GM12864 (cell line): ENCODE measurements at regions not wholly inside any gene's neighbourhood (a gene's known extent, or its start where the extent isn't known, plus 50 kb on each side); places are given as distances from the start of the nearest gene placed in this dataset.

ENCODE experiments used
- DNase-seq: peaks from one replicate; pipeline ENCODE4 v3.0.0-alpha.2; 2011; ENCODE audit warnings: low read depth
- H3K4me3 ChIP-seq: 2 replicates; pipeline ENCODE4 v1.5.1; 2011; ENCODE audit warnings: mild to moderate bottlenecking, low read depth, low read length, control low read depth
- TF ChIP-seq, protein P1 (sequence below): IDR thresholded peaks from 2 replicates; pipeline ENCODE4 v1.5.1; 2011; ENCODE audit warnings: low read depth, mild to moderate bottlenecking, moderate library complexity, low read length, control low read depth, inconsistent platforms; ENCODE audit errors: missing control alignments

DNA sequence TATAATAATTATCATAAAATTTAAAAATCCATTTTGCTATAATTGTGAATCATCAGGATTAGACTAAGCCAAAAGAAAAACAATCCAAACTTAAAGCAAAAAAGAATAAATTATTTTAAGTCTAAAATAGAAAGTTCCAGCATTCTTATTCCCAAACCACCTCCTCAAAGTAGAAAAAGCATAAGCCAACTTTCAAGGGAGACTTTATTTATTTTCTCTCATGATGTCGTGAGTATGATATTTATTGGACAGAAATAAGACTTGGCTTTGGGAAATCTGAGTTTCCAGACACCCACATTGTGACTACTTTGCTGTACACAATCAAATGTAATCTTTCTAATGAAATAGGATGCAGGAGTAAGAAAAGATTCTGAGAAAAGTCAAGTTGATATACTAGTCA lies 372.1 kb downstream of the MTRR start:
- H3K4me3 ChIP-seq, result no peak overlapping the region
- TF ChIP-seq, protein P1, sequence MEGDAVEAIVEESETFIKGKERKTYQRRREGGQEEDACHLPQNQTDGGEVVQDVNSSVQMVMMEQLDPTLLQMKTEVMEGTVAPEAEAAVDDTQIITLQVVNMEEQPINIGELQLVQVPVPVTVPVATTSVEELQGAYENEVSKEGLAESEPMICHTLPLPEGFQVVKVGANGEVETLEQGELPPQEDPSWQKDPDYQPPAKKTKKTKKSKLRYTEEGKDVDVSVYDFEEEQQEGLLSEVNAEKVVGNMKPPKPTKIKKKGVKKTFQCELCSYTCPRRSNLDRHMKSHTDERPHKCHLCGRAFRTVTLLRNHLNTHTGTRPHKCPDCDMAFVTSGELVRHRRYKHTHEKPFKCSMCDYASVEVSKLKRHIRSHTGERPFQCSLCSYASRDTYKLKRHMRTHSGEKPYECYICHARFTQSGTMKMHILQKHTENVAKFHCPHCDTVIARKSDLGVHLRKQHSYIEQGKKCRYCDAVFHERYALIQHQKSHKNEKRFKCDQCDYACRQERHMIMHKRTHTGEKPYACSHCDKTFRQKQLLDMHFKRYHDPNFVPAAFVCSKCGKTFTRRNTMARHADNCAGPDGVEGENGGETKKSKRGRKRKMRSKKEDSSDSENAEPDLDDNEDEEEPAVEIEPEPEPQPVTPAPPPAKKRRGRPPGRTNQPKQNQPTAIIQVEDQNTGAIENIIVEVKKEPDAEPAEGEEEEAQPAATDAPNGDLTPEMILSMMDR, result no peak
- DNase-seq, result no peak

DNA sequence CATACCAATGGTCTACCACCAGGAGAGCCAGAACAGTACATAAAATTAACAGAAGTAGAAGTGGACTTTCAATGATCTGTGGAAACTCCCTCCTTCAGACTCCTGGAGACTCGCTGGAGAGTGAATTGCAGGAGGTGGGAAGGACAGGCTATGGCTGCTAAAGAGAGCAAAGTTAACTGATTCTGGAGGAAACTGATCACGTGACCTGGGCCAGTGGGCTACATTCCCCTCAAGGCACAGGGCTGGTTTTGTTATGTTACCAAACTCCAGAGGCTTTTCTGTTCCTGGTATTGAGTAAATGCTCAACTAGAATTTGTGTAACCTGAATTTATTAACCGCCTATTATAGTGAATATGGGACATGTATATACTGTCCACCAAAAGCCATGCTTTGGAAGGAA lies 372.6 kb downstream of the MTRR start:
- TF ChIP-seq, protein P1, result no peak
- H3K4me3 ChIP-seq, result no peak overlapping the region
- DNase-seq, result no peak

DNA sequence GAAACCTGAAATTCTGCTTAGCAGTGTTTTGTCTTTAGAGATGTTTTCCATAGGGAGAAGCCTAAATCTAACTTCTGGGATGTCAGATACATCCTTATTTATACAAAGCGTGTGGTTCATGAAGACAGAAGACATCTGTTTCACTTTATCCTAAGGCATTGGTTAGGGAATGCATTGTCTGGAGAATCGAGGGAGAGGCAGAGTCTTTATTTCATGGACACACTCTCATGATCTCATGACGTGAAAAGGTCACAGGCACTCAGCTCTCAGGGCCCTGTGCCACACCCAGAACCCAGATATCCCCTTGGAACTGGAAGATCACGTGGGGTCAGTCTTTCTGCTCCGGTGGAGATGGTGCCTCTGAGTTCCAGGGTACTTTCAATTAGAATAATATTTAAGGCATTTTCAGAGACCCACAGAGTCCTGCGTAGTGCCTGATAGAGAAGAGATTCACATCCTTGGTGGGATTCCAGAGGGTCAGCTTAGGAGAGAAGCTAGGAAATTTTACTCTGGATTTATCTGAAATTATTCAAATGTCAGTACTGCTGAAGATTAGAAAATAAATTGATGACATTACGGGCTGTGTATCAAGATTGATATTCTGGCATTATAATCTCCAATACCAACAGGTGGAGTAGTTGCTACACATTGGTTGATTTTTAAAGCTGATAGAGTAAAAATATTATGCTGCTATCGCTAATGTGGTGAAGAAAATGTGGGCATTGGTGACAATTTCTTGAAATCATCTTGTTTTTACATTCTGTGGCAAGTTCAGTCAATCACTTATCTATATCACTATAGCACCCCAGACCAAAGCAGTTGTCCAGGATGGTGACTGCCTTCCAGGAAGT lies 378.3 kb downstream of the MTRR start:
- TF ChIP-seq, protein P1, result no peak
- H3K4me3 ChIP-seq, result no peak overlapping the region
- no peak for DNase-seq

DNA sequence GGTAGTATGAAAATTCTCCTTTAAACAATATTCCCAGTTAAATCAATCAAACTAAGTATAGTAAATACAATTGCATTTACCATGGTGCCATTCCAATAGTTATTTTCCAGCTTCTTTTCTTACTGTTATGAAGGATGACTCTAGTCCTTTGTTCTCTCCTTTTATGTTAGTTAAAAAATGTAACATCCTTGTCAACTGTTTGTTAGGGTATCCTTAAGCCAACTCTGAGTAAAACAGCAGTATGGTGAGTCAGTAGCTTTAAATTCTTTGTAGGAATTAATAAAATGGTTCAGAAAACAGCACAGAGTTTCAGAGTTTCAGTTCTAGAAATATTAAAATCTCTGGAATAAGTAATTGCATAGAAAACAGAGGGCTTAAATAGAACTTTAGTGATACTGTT lies 384.4 kb downstream of the MTRR start:
- no peak overlapping the region for H3K4me3 ChIP-seq
- no peak for DNase-seq
- TF ChIP-seq, protein P1, result no peak

DNA sequence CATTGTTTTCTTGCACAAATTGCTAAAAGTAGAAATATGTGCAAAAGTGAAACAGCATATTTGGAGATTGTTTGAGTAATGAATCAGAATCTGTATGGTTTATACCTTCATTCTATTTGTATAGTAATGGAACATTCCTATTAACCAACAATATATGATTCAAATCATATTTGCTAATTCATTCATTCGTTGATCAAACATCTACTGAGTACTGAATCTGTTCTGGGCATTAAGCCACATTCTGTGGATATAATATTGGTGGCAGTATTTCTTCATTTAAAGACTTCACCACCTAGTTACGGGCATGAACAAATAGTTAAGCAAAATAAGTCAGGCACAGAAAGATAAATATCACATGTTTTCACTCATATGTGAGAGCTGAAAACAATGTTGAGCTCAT lies 385.7 kb downstream of the MTRR start:
- H3K4me3 ChIP-seq, result no peak overlapping the region
- DNase-seq, result no peak
- TF ChIP-seq, protein P1, result no peak

DNA sequence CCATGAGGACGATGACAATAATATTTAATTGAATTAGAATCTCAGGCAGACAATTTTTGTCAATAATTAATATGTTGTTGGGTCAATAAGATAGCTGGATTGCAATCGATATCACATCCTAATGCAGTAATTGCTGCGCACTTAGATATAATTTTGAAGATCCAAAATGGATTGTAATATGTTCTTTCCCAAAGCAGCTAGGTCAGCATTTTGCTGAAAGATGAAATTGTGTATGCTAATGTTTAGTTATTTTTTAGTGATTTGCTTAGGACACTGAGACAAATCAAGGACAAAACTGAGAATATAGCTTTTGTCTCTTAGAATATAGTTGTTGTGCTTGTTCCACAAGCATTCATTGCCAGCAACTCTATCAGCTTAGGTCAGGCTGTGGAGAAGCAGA lies 389.9 kb downstream of the MTRR start:
- TF ChIP-seq, protein P1, result no peak

DNA sequence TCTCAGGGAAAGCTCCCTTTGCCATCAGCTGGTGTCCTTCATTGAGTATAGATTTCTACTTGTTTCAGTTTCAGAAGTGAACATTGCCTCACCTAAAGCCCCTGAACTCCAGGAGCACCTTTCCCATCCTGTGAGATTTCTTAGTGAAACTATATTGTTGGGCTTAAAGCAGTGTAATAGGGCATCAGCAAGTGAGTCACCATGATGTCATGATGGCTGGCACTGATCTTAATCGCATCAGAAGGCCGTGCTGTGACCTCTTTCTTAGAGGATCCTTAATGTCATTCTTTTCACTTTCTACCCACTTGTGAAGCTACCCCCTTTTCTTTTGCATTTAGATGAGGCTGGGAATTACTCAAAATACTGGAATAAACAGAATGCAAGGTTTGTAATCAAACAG lies 401.3 kb downstream of the MTRR start:
- H3K4me3 ChIP-seq, result no peak overlapping the region
- DNase-seq, result no peak

More for the DNA sequence above, 389.9 kb downstream of the MTRR start:
- no peak overlapping the region for H3K4me3 ChIP-seq
- DNase-seq, result no peak

More for the DNA sequence above, 401.3 kb downstream of the MTRR start:
- TF ChIP-seq, protein P1, result no peak
